KMS-11 (cell line): ENCODE measurements at regions not wholly inside any gene's neighbourhood (a gene's known extent, or its start where the extent isn't known, plus 50 kb on each side); places are given as distances from the start of the nearest gene placed in this dataset.

ENCODE experiments used
- H2AFZ ChIP-seq: fragments of 200-600 bp; sonication (generic); 2 replicates; pipeline ENCODE4 v1.6.1; 2016; ENCODE audit warnings: antibody characterized with exemption, mixed run types, low read depth
- H3K27ac ChIP-seq: fragments of 200-600 bp; sonication (generic); 2 replicates; pipeline ENCODE4 v1.6.1; 2016; ENCODE audit warnings: mild to moderate bottlenecking, mixed run types
- H3K27me3 ChIP-seq: fragments of 200-600 bp; sonication (generic); 2 replicates; pipeline ENCODE4 v1.6.1; 2017; ENCODE audit warnings: mild to moderate bottlenecking, low read depth, mixed run types, moderate library complexity; ENCODE audit not compliant: insufficient read depth
- H3K36me3 ChIP-seq: fragments of 200-600 bp; sonication (generic); 2 replicates; pipeline ENCODE4 v1.6.1; 2017; ENCODE audit warnings: mild to moderate bottlenecking, mixed run types; ENCODE audit not compliant: insufficient read depth
- H3K4me1 ChIP-seq: fragments of 200-600 bp; sonication (generic); 2 replicates; pipeline ENCODE4 v1.6.1; 2016; ENCODE audit warnings: mild to moderate bottlenecking, low read depth, mixed run types; ENCODE audit not compliant: poor library complexity, severe bottlenecking
- H3K4me2 ChIP-seq: fragments of 200-600 bp; sonication (generic); 2 replicates; pipeline ENCODE4 v1.7.0; 2016; ENCODE audit warnings: mild to moderate bottlenecking, mixed run types
- H3K4me3 ChIP-seq: fragments of 200-600 bp; sonication (generic); IDR thresholded peaks from 2 replicates; pipeline ENCODE4 v1.6.1; 2017; ENCODE audit warnings: low read depth, low read length, mixed read lengths; ENCODE audit not compliant: insufficient read depth
- H3K79me2 ChIP-seq: fragments of 200-600 bp; sonication (generic); 2 replicates; pipeline ENCODE4 v1.6.1; 2016; ENCODE audit warnings: low read depth, mixed run types; ENCODE audit not compliant: insufficient read depth
- H3K9ac ChIP-seq: fragments of 200-600 bp; sonication (generic); 2 replicates; pipeline ENCODE4 v1.6.1; 2016; ENCODE audit warnings: mild to moderate bottlenecking, mixed run types
- H4K20me1 ChIP-seq: fragments of 200-600 bp; sonication (generic); 2 replicates; pipeline ENCODE4 v1.6.1; 2016; ENCODE audit warnings: mild to moderate bottlenecking, mixed run types; ENCODE audit not compliant: insufficient read depth
- CTCF ChIP-seq: fragments of 200-600 bp; sonication (generic); conservative IDR thresholded peaks from 2 replicates; pipeline ENCODE4 v1.6.1; 2017; ENCODE audit warnings: low read depth, mild to moderate bottlenecking, antibody characterized with exemption, low read length, moderate library complexity, mixed read lengths

DNA sequence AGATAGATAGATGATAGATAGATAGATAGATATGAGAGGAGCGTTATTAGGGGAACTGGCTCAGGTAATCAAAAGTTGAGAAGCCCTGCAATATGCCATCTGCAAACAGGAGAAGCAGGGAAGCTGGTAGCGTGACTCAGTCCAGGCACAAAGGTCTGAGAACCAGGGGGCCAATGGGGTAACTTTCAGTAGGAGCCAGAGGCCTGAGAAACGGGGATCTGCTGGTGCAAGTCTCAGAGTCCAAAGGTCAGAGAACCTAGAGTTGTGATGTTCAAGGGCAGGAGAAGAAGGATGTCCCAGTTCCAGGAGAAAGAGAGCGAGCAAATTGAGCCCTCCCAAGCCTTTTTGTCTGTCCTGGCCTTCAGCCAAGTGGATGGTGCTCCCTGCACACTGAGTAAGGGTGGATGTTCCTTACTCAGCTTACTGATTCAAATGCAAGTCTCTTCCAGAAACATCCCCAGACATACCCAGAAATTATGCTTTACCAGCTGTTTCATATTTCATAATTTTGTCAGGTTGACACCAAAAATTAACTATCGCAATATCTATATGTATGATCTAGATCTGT lies 52.5 kb upstream of the SLC22A11 start:
- TF ChIP-seq CTCF = no peak
- Histone ChIP-seq H3K27ac (no peak overlapping the region), H3K27me3 (peaks cover 66% of the 10 kb centered on the region; the same call in 1 of the 2 replicates), H3K4me1 (no peaks in the 10 kb centered on the region), H3K4me2 (no peak overlapping the region), H3K79me2 (no peaks in the 10 kb centered on the region), H2AFZ (no peak overlapping the region), H3K4me3 (no peak overlapping the region), H3K9ac (no peak overlapping the region), H4K20me1 (no peaks in the 10 kb centered on the region), H3K36me3 (no peaks in the 10 kb centered on the region)

- Histone ChIP-seq H3K4me3 (no peak overlapping the region), H3K79me2 (no peaks in the 10 kb centered on the region), H3K4me1 (no peaks in the 10 kb centered on the region), H3K4me2 (no peak overlapping the region), H3K36me3 (no peaks in the 10 kb centered on the region), H2AFZ (no peak overlapping the region), H3K27ac (no peak overlapping the region), H4K20me1 (no peaks in the 10 kb centered on the region), H3K27me3 (peaks cover 75% of the 10 kb centered on the region; the same call in 1 of the 2 replicates), H3K9ac (no peak overlapping the region)
- TF ChIP-seq CTCF = no peak
Measured at GRCh38 chr11:64504999-64505398, 50.7 kb upstream of the SLC22A11 start.
